GM18520 (cell line): ENCODE measurements at regions not wholly inside any gene's neighbourhood (a gene's known extent, or its start where the extent isn't known, plus 50 kb on each side); places are given as distances from the start of the nearest gene placed in this dataset.

Experiments
- ATAC-seq: cut with Tn5 transposase; IDR thresholded peaks from one replicate; pipeline ENCODE4 v1.9.1; 2021; ENCODE audit not compliant: unreplicated experiment

DNA sequence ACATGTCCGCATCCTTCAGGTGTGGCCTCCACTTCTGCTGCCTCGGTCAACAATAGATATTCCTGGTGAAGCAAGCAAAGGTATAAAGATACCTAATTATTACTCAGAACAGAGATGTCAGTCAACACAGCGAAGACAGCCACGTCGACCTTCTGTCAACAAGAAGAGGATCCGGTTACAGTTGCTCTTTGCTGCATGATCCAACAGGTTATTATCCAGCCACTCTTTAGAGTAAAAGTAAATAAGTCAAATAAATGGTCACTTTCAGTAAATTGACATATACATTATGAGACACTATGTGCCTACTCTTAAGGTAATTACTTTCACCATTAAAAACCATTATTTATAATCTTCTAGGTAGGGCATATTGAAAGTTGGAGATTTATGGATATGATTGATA lies 356.8 kb upstream of the ATP11B start:
- no peak for ATAC-seq

DNA sequence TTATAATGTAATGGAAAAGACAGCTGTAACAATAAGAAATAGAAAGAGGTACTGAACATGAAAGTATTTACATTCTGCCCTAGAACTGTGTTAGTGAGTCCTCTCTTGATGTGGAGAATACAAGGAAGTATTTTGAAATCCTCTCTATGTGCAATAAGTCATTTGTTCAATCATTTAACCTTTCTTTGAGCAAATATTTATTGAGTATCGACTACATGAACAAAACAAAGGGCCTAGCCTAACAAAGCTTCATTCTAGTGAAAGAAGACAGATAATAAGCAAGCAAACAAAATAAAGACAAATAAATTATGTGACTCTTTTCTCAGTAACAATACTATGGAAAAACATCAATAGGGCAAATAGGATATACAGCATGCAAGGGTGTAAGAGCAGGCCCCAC lies 354.9 kb upstream of the ATP11B start:
- ATAC-seq, result no peak

DNA sequence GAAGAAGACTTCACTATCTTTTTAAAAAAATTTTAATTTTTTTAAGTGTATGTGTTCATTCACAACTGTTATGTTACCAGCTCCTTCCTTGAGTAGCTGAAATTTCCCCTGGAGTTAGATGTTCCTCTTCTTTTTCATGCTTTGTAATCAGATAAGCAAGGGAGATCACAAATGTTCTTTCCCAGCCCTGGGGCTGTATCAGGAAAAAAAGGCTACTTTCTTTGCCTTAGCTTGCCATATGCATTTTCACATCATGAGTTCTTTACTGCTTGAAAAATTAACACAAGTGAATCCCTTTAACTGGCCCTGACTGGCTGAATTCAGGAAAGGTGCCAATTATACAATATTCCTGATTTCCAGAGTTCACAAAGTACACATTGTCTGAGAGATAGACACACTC lies 353.2 kb upstream of the ATP11B start:
- ATAC-seq, result no peak

DNA sequence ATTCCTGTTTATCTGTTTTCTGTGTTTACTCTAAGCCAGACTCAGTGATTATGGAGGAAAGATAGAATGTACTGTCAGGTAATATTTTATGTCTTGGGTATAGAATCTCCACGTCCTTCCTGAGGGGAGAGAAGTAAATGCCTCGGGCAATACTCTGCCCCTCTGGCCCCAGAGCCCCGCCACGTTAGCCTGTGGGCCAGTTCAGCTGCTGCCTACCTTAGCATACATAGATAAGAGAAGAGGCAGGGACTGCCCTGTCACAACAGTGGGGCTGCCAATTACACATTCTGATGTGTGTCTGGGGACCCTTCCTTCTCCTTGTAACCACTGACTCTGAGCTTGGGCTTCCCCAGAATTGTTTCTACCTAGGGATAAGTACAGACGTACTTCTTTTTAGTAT lies 347.7 kb upstream of the ATP11B start:
- no peak for ATAC-seq

DNA sequence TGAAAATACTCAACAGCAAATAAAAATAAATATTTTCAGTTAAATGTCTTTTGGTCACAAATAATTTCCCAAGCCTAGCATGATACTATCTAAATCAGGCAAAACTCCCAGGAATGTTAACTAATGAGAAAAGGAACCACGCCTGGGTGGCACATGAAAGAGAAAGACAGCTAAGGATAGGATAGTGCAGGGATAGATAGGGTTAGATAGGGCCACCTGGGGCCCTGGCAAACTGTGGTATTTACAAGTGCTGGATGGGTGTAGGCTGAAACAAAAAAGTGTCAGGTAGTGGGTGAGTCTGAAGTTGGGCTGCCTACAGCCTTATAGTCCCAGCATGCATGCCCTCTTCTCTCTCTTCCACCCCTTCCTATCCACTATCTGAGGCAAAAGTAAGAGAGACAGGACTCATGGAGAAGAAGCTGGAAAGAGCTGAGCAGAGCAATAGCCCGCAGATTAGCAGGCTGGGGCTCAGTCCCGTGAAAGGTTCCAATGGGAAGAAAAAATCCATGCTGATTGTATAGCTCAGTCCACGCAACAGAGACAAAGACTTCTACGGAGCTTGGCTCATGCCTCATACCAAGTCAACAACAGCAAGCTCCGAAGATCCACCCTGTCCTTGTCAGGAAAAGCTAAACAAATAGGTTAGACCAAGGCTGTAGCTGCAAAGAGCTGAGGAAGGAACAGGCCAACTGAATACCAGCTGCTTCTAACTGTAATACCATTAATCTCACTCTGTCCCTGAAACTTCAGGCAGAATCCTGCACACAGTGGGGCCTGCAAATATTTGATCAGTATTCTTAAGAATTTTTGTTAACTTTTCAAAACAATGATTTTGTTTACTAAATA lies 342.1 kb upstream of the ATP11B start:
- no peak for ATAC-seq

DNA sequence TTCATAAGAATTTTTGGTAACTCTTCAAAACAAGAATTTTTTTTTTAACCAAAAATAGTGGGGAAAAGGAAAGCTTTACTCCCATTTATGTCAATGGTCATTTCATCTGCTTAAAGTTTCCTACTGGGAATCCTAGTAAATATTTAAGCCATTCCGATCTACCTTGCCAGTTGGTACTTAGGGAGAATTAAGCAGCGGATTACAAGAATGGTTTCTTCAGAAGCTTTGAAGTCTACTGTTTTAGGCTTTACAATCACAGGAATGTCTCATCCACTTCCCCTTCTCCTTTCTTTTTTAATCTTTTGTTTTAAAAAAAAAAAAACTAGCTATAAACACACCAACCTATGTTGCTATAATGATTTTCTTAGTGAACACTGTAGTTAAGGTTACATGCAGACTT lies 341.4 kb upstream of the ATP11B start:
- ATAC-seq, result no peak

DNA sequence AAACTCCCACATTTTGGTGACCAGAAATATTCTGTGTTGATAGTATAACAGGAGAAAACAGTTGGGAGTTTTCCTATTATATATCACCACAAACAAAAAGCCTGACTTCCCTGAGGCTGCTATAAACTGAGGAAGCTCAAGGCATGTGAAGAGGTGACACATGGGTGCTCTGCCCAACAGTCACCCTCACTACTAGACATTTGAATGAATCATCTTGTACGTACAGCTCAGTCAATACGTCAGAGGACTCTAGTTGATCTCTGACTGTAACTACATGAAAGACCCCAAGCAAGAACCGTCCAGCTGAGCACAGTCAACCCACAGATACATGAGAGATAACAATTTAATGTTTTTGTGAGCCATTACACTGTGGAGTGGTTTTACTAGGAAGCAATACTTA lies 338.3 kb upstream of the ATP11B start:
- ATAC-seq, result no peak

DNA sequence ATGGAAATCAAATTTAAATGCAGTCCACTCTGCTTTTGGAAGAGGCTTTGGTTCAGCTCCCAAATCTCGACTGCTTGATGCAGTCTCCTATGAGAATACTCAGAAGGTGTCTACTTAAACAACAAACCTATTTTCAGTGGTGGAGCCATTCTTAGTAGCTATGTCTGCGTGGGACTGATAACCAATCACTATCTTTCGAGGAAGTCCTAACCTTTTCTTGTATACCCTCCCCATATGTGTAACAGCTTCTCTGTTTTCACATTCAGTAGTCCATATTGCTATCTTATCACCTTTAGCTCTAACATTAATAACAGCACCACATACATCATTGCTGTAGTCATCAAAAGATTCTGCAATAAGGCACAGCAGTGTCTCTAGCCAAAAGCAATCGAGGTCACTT lies 333.0 kb upstream of the ATP11B start:
- no peak for ATAC-seq

DNA sequence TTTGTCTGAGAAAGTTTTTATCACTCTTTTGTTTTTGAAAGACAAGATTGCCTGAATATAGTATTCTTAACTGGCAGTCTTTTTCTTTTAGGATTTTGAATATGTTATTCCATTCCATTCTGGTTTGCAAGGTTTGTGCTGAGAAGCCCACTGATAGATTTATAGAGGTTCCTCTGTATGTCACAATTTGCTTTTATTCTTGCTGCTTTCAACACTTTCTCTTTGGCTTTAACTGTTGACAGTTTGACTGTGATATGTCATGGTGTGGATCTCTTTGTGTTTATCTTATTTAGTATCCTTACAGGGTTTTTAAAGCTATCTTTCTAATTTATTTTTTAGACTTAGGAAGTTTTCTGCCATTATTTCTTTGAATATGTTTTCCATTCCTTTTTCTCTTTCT lies 331.2 kb upstream of the ATP11B start:
- no peak for ATAC-seq

DNA sequence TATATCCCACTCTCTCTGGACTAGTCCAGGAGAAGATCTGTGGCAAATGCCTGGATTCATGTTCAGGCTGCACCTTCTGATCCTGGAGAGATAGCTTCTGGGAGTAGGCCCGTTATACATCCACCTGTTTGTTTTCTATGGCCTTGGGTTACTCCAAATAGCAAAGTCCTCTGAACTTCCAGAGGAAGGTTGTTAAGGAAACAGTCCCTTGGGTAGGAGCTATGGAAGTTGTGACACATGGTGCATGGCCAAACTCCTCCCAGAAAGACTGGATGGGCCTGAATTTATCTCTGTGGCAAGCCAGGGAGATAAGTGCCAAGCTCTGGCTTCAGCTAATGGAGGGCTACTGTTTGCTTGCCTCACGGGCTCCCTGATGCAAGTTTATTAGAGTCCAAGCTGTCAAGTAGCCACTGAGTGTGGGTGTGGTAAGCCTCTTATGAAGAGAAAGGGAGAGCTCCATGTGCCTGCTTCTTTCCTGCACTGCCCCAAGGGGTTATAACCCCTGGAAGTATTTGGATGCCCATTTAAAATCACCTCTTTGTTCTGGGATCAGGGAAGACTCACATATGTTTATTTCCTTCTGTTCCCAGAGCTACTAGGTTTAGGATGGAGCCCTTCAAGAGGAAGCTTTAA lies 328.7 kb upstream of the ATP11B start:
- ATAC-seq, result no peak

DNA sequence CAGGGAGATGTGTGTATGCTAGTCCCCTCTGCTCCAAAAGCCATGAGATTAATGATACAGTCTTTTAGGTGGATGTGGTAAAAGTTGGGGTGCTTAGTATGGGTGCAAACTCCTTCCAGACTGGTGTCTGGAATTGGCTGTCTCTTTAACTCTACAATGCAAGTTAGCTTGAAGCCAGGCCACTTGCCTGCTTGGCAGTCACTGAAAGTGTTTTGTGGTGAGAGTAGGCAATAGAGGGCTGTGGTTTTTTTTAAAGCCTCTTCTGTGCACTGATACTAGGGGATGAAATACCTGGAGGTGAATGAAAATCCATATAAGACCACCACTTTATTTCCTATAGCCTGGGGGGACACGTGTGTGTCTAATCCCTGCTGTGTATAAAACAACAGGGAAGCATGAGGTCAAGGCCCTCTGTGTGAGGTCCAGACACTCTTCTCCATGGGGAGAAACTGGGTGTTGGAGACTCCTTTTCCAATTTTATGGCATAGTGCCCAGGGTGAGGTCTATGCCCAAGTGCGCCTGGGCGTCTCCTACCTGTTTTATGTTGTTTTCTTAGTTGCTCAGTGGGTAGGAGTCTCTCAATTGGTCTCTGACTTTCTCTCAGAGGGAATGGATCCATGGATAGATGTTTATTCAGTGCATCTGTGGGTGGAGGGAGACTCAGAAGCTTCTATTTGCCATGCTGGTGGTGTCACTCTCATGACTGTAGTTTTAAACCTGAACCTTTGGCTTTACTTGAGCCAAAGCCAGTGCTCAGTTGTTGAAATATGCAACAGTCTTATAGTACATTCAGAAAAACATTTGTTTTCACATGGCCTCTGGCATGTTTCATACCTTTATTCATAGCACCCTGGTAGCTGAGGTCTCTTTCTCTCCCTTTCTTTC lies 327.8 kb upstream of the ATP11B start:
- ATAC-seq, result no peak

DNA sequence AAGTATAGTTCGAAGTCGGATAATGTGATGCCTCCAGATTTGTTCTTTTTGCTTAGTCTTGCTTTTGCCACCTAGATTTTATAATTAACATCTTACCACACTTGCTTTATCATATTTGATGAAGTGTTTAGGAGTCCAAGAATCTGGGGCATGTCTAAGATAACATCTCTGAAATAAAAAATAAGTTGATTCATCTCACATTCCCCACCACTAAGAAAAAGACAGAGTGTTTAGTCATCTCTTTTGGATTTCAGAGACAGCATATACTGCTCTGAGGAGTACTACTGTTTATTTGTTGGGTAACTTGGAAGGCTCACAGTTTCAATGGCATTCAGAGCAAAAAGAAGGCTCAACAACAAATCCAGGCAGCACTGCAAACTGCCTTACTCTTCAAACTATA lies 324.2 kb upstream of the ATP11B start:
- no peak for ATAC-seq

DNA sequence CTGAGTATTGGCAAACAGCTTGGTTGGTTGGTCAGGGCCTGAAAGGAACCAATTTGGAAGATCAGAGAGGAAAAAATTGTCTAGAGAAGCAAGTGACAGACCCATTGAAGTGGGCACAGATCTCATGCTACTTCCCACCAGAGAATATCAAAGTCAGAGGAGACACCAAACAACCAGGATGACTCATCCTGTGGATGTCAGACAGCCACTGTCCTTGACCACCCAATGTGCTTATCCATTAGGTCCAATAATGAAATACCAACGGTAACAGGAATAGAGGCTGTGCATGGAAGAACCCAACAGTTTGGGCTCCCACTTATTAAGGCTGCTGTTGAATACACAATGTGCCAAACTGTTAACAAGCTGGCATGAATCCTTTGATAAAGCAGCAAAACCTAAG lies 323.1 kb upstream of the ATP11B start:
- ATAC-seq, result no peak

DNA sequence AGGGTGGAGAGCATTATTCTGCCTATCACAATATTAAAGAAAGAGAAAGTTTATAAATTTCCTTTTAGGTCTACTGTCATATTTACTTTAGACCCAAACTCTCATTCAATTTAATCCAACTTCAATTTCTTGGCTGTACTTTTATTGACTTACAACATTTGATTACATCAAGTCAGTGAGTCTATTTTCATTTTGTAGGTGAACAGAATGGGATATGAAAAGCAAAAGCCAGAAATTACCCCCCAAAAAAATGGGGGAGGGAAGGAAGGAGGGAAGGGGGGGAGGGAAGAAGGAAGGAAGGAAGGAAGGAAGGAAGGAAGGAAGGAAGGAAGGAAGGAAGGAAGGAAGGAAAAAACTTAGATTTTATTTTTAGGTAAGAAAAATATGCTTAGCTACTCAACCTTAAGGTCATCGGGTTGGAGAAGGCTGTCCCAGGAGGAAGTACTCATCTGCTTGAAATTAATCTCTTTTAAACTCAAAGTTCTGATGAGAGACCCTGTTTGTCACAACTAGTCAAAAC lies 320.1 kb upstream of the ATP11B start:
- no peak for ATAC-seq

DNA sequence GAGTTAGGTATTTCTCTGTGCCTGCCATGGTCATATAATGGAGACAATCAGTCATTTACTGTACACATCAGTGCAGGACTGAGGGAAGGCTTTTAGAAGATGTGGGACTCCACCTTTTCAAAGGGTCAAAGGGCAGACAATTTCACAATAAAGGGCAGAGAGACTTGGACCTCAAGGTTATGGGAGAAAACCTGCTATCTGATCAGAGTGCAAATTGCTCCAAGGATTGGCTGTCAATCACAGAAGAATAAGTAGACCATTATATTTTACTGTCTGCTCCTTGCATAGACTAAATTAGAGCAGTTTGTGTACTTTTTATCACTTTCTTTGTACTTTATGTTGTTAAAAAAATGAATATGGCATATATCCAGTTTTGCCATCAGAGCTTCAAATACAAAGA lies 314.9 kb upstream of the ATP11B start:
- no peak for ATAC-seq

DNA sequence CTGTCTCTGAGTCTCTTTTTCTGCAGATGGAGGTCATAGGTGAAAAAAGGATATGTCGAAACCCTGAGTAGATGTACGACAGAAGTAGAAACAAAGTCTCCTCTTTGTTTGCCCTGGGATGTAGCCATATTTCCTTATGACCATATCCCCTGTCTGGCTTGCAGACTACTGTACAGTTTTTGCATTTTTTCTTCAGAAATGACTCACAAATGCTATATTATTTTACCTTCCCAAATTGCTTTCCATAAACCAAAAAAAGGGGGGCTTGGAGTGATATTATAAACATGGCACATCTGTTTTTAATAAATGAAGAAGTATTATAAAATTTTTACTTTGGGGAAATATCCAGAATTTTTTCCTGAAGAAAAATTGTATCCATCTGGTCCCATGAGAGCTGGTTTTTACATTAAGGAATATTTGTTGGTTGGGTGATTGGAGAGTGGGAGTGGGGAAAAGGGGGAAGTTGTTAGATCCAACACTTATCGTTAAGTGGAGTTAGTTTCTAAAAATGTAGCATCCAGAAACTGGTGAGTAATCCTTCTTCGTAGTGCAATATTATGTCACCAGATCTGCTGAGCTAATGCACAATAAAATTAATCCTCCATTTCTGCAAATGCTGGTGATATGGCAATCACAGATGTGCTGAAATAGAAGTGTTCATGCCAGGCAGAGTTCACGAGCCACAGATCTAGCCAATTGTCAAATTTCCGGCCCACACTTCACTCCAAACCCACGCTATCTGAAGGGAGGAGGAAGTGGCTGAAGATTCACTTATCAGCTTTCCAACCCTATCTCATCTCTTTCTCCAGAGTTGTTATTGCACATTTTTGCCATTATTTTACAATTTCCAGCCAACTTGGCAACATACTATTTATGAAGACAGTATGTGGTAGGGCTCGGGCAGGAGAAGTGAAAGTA lies 313.6 kb upstream of the ATP11B start:
- no peak for ATAC-seq

DNA sequence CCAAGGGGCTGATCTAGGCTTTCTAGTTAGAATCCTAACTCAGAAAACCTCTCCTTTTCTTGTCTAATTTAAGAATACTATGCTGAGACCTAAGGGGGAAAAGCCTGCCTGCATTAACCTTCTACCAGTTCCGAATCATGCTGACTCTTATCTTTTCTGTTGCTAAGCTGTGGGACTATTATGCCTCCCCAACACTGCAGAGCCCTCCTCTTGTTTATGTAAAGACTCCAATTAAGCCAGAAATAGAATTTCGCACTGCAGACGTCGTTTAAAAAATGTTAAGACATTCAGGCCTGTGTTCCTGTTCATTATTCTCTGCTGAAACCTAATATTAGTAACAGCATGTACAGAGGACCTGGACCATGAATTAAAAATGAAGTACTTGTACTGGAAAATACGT lies 310.6 kb upstream of the ATP11B start:
- ATAC-seq, result no peak

DNA sequence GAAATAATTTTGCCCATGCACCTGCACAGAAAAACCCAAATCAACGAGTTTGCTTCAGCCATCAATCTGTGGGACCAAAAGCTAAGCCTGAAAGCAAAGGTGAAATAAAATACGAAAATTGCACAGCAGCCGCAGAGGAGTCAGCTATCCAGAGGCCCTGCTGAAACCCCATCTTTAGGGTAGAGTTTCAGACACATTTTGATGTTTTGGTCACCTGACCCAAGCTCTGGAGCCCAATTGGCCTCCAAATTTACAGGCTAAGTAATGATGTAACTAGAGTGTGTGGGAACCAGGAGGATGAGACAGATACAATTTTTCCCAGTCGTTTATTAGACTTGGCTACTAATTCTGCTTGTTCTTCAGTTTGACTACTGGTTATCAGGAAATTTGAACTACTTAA lies 308.6 kb upstream of the ATP11B start:
- ATAC-seq, result no peak

DNA sequence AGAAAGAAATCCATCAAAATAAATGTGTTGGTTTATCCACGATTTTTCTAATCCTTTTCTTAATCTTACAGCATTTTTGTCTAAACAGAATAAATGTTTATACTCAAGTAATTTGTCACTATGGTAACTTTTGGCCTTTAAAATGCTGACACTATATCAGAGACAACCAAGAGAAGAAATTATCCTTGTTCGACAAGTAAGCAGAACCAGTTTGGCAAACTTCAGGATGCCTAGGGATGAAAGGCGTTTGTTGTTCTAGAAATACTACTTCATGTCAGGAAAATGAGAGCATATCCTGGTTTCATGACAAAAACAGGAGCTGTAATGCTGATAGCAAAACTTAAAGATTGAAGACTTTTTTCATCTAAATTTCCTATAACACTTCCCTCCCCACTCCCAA lies 308.0 kb upstream of the ATP11B start:
- ATAC-seq, result no peak

DNA sequence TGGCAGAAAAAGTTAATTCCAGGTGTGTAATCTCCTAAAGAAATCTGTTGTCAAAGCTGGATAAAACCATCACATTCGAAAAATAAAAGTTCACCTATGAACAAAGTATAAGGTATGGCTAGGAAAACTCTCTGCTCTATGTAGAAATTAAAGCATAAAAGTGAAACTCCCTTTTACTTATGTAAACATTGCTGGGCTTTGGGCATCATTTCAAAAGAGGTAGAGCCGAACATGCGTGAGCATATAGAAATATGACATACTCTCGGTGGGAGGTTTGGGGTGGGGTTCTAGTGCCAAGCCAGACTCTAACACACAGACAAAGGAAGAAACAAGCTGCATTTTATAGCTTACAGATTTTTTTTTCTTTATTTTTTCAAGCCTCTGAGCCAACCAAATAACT lies 306.8 kb upstream of the ATP11B start:
- no peak for ATAC-seq

DNA sequence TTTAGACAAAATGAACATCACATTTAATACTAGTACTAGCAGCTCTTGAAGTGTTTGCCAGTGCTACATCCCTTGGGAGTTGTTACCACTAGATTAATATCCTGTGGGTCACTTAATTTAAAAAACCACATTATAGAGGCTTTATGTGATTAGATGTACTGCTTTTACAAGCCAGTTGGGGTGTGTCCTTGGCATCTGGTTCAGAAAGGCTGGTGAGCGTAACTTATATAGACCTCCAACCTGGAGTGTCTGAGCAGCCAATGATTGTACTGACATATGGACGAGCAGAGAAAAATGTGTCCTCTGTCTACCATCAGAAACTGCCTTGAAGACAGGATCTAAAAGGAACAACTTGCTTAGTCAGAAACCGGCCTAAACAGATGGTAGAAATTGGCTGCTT lies 306.2 kb upstream of the ATP11B start:
- ATAC-seq, result no peak
